ENCODE measurements at regions not wholly inside any gene's neighbourhood (a gene's known extent, or its start where the extent isn't known, plus 50 kb on each side); places are given as distances from the start of the nearest gene placed in this dataset.

DNA sequence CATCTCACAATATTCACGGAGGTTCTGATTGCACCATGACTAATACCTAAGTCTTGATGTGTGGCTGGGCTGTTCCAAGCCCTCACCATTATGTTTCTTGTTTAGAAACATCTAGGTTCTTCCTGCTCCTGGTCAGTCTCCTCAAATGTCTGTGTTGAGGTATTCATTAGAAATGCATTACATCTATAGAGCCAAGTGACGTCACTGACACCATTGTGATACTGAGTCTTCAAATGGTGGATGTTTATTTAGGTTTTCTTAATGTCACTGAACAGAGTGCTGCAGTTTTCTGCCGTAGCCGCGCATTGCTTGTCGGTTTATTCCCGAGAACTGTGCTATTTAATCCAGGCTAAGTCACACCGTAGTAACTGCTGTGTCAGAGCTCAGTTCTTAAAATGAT, 142.4 kb upstream of the SPACA7 start:
- TF ChIP-seq EZH2 (IDR thresholded peaks at IDR 0.05; ENCODE audit: insufficient read depth, poor library complexity, severe bottlenecking) (no peak), EZH2phosphoT487 (IDR thresholded peaks at IDR 0.05; ENCODE audit: insufficient read depth, low read depth) (no peak)
